Fibroblast of lung (primary cell): ENCODE measurements at regions not wholly inside any gene's neighbourhood (a gene's known extent, or its start where the extent isn't known, plus 50 kb on each side); places are given as distances from the start of the nearest gene placed in this dataset.
A peak's percentile ranks its signal among the peaks of the same experiment; 100 is the strongest.

Source experiments
- DNase-seq, 2 donors: peaks; one replicate each; pipeline versions ENCODE4 v3.0.0 to v3.0.0-alpha.2; 2010; ENCODE audit warnings: low read depth in 2 of 2
- H2AFZ ChIP-seq: 2 replicates; pipeline ENCODE4 v1.5.1; 2012; ENCODE audit warnings: low read length, control low read depth, inconsistent platforms
- H3K27ac ChIP-seq: 2 replicates; pipeline ENCODE4 v1.5.1; 2011; ENCODE audit warnings: low read length, control low read depth; ENCODE audit not compliant: insufficient read depth
- H3K27me3 ChIP-seq: 2 replicates; pipeline ENCODE4 v1.5.1; 2011; ENCODE audit warnings: mild to moderate bottlenecking, low read length; ENCODE audit not compliant: control insufficient read depth, insufficient read depth
- H3K36me3 ChIP-seq: 2 replicates; pipeline ENCODE4 v1.5.1; 2011; ENCODE audit warnings: low read length; ENCODE audit not compliant: control insufficient read depth, insufficient read depth
- H3K4me1 ChIP-seq: 2 replicates; pipeline ENCODE4 v1.5.1; 2011; ENCODE audit warnings: low read length; ENCODE audit not compliant: control insufficient read depth, insufficient read depth; ENCODE audit errors: extremely low read depth
- H3K4me2 ChIP-seq: 2 replicates; pipeline ENCODE4 v1.5.1; 2011; ENCODE audit warnings: low read length, control low read depth; ENCODE audit not compliant: insufficient read depth; ENCODE audit errors: extremely low read depth
- H3K4me3 ChIP-seq, 4 experiments: fragments of 200-600 bp in 1 of 4; sonication (generic) in 1 of 4; replicated peaks in 1 of 4; 2 replicates each; pipeline ENCODE4 v1.5.1; 2011 to 2016; ENCODE audit warnings: low read length in 4 of 4, low read depth in 3 of 4, mild to moderate bottlenecking in 3 of 4, control low read depth in 2 of 4, inconsistent platforms in 1 of 4, mixed read lengths in 1 of 4; ENCODE audit not compliant: insufficient read depth in 1 of 4; ENCODE audit errors: control extremely low read depth in 1 of 4
- H3K79me2 ChIP-seq: 2 replicates; pipeline ENCODE4 v1.5.1; 2012; ENCODE audit warnings: mild to moderate bottlenecking, low read length, inconsistent platforms; ENCODE audit not compliant: control insufficient read depth, insufficient read depth
- H3K9ac ChIP-seq: 2 replicates; pipeline ENCODE4 v1.5.1; 2011; ENCODE audit warnings: mild to moderate bottlenecking, low read length, control low read depth; ENCODE audit not compliant: insufficient read depth
- H3K9me3 ChIP-seq: 2 replicates; pipeline ENCODE4 v1.5.1; 2012; ENCODE audit warnings: low read depth, low read length; ENCODE audit not compliant: control insufficient read depth, insufficient read depth
- H4K20me1 ChIP-seq: 2 replicates; pipeline ENCODE4 v1.5.1; 2011; ENCODE audit warnings: low read length; ENCODE audit not compliant: control insufficient read depth, insufficient read depth; ENCODE audit errors: extremely low read depth
- CTCF ChIP-seq, 2 donors: IDR thresholded peaks in 1 of 2; conservative IDR thresholded peaks in 1 of 2; 1 replicate in 1 of 2; 2 replicates in 1 of 2; pipeline ENCODE4 v1.5.1; 2011 to 2012; ENCODE audit warnings: low read length in 2 of 2, control low read depth in 1 of 2, inconsistent platforms in 1 of 2, low read depth in 1 of 2, mild to moderate bottlenecking in 1 of 2
- EZH2 ChIP-seq: IDR thresholded peaks from 2 replicates; pipeline ENCODE4 v1.5.1; 2012; ENCODE audit warnings: low read length, control low read depth, mild to moderate bottlenecking; ENCODE audit errors: missing control alignments

- TF ChIP-seq CTCF (conservative IDR thresholded peaks at IDR 0.05 in 1 of 2, IDR thresholded peaks at IDR 0.05 in 1 of 2; ENCODE audit: low read depth in 1 of 2, low read length in 2 of 2) (no peak), EZH2 (no peak)
- H3K9ac ChIP-seq, result no peak overlapping the region
- no peak overlapping the region for H3K4me2 ChIP-seq
- no peaks in the 10 kb centered on the region for H3K4me1 ChIP-seq
- no peak overlapping the region for H3K27ac ChIP-seq
- no peaks in the 10 kb centered on the region for H3K79me2 ChIP-seq
- peak; percentile 68 to 89 for DNase-seq
- H2AFZ ChIP-seq, result no peak overlapping the region
- H3K36me3 ChIP-seq, result no peaks in the 10 kb centered on the region
- no peaks in the 10 kb centered on the region for H3K9me3 ChIP-seq
- H3K4me3 ChIP-seq, result no peak overlapping the region
- no peaks in the 10 kb centered on the region for H4K20me1 ChIP-seq
- H3K27me3 ChIP-seq, result no peaks in the 10 kb centered on the region
These were observed 356.1 kb upstream of the ZC3H15 start for GRCh38 chr2:186129767-186130581.

GRCh38 chr2:186130748-186131641 lies 355.1 kb upstream of the ZC3H15 start:
- TF ChIP-seq EZH2 (no peak), CTCF (conservative IDR thresholded peaks at IDR 0.05 in 1 of 2, IDR thresholded peaks at IDR 0.05 in 1 of 2; ENCODE audit: low read depth in 1 of 2, low read length in 2 of 2) (no peak)
- H3K4me2 ChIP-seq, result no peak overlapping the region
- no peaks in the 10 kb centered on the region for H3K36me3 ChIP-seq
- H3K9ac ChIP-seq, result no peak overlapping the region
- H3K27me3 ChIP-seq, result no peaks in the 10 kb centered on the region
- no peaks in the 10 kb centered on the region for H3K9me3 ChIP-seq
- H2AFZ ChIP-seq, result no peak overlapping the region
- H3K4me3 ChIP-seq, result no peak overlapping the region
- no peak overlapping the region for H3K27ac ChIP-seq
- no peaks in the 10 kb centered on the region for H4K20me1 ChIP-seq
- no peaks in the 10 kb centered on the region for H3K4me1 ChIP-seq
- H3K79me2 ChIP-seq, result no peaks in the 10 kb centered on the region
- DNase-seq, result peak in 1 of 2 donors; percentile 33

- peak in 1 of 2 donors; percentile 65 for DNase-seq
- no peaks in the 10 kb centered on the region for H3K4me1 ChIP-seq
- no peak for TF ChIP-seq EZH2
- no peak for TF ChIP-seq CTCF (conservative IDR thresholded peaks at IDR 0.05 in 1 of 2, IDR thresholded peaks at IDR 0.05 in 1 of 2; ENCODE audit: low read depth in 1 of 2, low read length in 2 of 2)
These were observed 350.4 kb upstream of the ZC3H15 start for GRCh38 chr2:186135686-186136085.

More at GRCh38 chr2:186135686-186136085, 350.4 kb upstream of the ZC3H15 start:
- no peak overlapping the region for H3K9ac ChIP-seq
- H2AFZ ChIP-seq, result no peak overlapping the region
- no peak overlapping the region for H3K4me2 ChIP-seq
- H3K27ac ChIP-seq, result no peak overlapping the region
- no peaks in the 10 kb centered on the region for H3K9me3 ChIP-seq
- H3K27me3 ChIP-seq, result no peaks in the 10 kb centered on the region
- H3K36me3 ChIP-seq, result no peaks in the 10 kb centered on the region
- no peaks in the 10 kb centered on the region for H4K20me1 ChIP-seq
- H3K79me2 ChIP-seq, result no peaks in the 10 kb centered on the region
- no peak overlapping the region for H3K4me3 ChIP-seq
